ENCODE measurements at regions not wholly inside any gene's neighbourhood (a gene's known extent, or its start where the extent isn't known, plus 50 kb on each side); places are given as distances from the start of the nearest gene placed in this dataset.

DNA sequence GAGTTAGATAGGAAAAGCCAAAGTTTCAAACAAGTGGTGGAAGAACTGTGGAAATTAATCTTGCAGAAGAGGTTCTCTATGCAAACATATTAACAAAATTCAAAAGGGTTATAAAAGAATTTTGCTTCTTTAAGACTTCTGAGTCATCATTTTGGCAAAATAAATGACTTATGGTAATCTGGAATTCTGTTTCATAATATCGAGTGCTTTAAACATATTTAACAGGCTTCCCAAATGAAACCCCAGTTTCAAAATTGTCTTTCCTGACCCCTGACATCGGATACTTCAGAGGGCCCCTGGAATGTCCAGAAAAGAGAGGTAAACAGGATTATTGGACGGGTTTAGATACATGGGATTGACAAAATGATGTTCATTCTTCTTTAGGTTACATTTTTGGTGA lies 444.6 kb downstream of the HTR7 start:
- TF ChIP-seq, protein P1, sequence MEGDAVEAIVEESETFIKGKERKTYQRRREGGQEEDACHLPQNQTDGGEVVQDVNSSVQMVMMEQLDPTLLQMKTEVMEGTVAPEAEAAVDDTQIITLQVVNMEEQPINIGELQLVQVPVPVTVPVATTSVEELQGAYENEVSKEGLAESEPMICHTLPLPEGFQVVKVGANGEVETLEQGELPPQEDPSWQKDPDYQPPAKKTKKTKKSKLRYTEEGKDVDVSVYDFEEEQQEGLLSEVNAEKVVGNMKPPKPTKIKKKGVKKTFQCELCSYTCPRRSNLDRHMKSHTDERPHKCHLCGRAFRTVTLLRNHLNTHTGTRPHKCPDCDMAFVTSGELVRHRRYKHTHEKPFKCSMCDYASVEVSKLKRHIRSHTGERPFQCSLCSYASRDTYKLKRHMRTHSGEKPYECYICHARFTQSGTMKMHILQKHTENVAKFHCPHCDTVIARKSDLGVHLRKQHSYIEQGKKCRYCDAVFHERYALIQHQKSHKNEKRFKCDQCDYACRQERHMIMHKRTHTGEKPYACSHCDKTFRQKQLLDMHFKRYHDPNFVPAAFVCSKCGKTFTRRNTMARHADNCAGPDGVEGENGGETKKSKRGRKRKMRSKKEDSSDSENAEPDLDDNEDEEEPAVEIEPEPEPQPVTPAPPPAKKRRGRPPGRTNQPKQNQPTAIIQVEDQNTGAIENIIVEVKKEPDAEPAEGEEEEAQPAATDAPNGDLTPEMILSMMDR (IDR thresholded peaks at IDR 0.05), result no peak
- H3K27ac ChIP-seq, result no peak overlapping the region
- no peak overlapping the region for H3K4me3 ChIP-seq
- DNase-seq (ENCODE audit: low spot score), result no peak

- TF ChIP-seq, protein P1 (IDR thresholded peaks at IDR 0.05), result no peak
- no peak for DNase-seq (ENCODE audit: low spot score)
- Histone ChIP-seq H3K4me3 (no peak overlapping the region), H3K27ac (no peak overlapping the region)
These were observed 442.9 kb downstream of the HTR7 start for GRCh38 chr10:90414926-90415325.

- TF ChIP-seq, protein P1 (IDR thresholded peaks at IDR 0.05), result no peak
- Histone ChIP-seq H3K27ac (no peak overlapping the region), H3K4me3 (no peak overlapping the region)
- no peak for DNase-seq (ENCODE audit: low spot score)
These were observed 440.8 kb downstream of the HTR7 start for GRCh38 chr10:90417029-90417428.

DNA sequence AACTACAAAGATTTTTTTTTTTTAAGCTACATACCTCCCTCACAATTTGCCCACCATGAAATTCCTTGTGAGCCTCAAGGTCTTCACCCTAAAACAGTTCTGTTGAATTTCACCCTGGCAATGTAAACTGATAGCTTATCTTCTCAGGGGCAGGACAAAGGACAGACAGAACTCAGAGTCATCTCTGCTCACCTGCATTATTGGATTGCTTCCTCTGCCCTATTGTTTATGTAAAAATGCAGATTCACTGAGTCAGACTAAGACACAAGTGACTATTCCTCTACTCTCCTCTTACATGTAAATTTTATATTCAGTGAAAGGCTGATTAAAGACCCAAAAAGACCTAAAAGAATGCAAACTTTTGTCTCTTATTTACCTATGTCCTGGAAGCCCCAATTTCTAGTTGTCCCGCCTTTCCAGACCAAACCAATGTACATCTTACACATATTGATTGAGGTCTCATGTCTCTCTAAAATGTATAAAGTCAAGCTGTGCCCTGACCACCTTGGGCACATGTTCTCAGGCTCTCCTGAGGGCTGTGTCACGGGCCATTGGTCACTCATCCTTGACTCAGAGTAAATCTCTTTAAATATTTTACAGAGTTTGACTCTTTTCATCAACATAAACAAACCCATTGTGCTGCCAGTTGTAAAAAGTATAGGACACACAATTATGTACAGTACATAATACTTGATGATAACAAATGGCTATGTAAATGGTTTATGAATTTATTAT lies 440.2 kb downstream of the HTR7 start:
- TF ChIP-seq, protein P1 (IDR thresholded peaks at IDR 0.05), result no peak
- no peak for DNase-seq (ENCODE audit: low spot score)
- no peak overlapping the region for H3K27ac ChIP-seq
- no peak overlapping the region for H3K4me3 ChIP-seq

DNA sequence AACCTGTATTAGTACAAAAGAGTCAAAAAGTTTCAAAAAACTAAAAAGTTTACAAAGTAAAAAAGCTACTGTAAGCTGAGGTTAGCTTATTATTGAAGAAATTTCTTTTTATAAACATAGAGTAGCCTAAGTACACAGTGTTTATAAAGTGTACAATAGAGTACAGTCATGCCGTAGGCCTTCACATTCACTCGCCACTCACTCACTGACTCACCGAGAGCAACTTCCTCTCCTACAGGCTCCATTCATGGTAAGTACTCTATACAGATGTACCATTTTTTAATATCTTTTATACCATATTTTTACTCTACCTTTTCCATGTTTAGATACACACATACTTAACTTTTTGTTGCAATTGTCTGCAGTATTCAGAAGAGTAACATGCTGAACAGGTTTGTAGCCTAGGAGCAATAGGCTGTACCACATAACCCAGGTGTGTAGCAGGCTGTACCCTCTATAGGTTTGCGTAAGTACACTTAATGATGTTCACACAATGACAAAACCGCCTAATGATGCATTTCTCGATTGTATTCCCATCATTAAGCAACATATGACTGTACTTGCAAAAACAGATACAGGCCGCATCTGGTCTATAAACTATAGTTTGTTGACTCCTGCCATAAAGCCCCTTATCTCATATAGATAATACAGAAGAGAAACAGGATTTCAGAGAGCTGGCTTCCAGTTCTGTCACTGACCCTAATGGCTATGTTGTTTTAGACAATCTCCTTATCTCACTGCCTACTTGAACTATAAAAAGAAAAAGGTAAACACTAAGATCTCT lies 438.8 kb downstream of the HTR7 start:
- DNase-seq (ENCODE audit: low spot score), result no peak

GRCh38 chr10:90420637-90421318 lies 437.1 kb downstream of the HTR7 start:
- DNase-seq (ENCODE audit: low spot score), result no peak
- no peak overlapping the region for H3K4me3 ChIP-seq
- TF ChIP-seq, protein P1 (IDR thresholded peaks at IDR 0.05), result no peak
- no peak overlapping the region for H3K27ac ChIP-seq

More for the DNA sequence above, 438.8 kb downstream of the HTR7 start:
- TF ChIP-seq, protein P1 (IDR thresholded peaks at IDR 0.05), result no peak
- Histone ChIP-seq H3K27ac (no peak overlapping the region), H3K4me3 (no peak overlapping the region)
